Body of pancreas (tissue), 4 donors: ENCODE measurements at regions not wholly inside any gene's neighbourhood (a gene's known extent, or its start where the extent isn't known, plus 50 kb on each side); places are given as distances from the start of the nearest gene placed in this dataset.

Experiments
- CTCF ChIP-seq, 7 experiments: fragments of 450-650 bp in 4 of 7; fragments of 200-600 bp in 3 of 7; sonication (generic) in 3 of 7; IDR thresholded peaks; one replicate each; pipeline ENCODE4 v1.5.1; 2016 to 2019; ENCODE audit warnings: antibody characterized with exemption in 7 of 7
- POLR2A ChIP-seq, 3 donors: fragments of 450-650 bp; IDR thresholded peaks; one replicate each; pipeline ENCODE4 v1.6.1; 2016; ENCODE audit warnings: antibody characterized with exemption in 3 of 3, mild to moderate bottlenecking in 2 of 3

GRCh38 chr5:107047048-107047447, 623.7 kb downstream of the EFNA5 start:
- no peak for TF ChIP-seq CTCF (IDR thresholded peaks at IDR 0.05)
- TF ChIP-seq POLR2A (IDR thresholded peaks at IDR 0.05), result no peak
